NCI-H146 treated with DMSO at 0.1 percent for 48 hours (cell line): ENCODE measurements at regions not wholly inside any gene's neighbourhood (a gene's known extent, or its start where the extent isn't known, plus 50 kb on each side); places are given as distances from the start of the nearest gene placed in this dataset.
"Not testable (repeated sequence)": the region's sequence is repeated elsewhere in the genome, so short reads cannot be mapped to it uniquely, and the experiment has no call there.

Source experiments
- DNase-seq: peaks from one replicate; lab custom pipeline; 2025; ENCODE audit not compliant: unreplicated experiment; lab: John Stamatoyannopoulos, UW

- no peak for DNase-seq
Measured at GRCh38 chr4:112940336-112940735, 109.1 kb upstream of the ANK2 start.

- DNase-seq = no peak
Measured at GRCh38 chr4:112942077-112942476, 107.4 kb upstream of the ANK2 start.

GRCh38 chr4:112942997-112943396, 106.5 kb upstream of the ANK2 start:
- no peak for DNase-seq

GRCh38 chr4:112944006-112944405, 105.4 kb upstream of the ANK2 start:
- no peak for DNase-seq

GRCh38 chr4:112946127-112946526, 103.3 kb upstream of the ANK2 start:
- DNase-seq = no peak

- no peak for DNase-seq
Measured at GRCh38 chr4:112947616-112948015, 101.8 kb upstream of the ANK2 start.

- no peak for DNase-seq
Measured at GRCh38 chr4:112951362-112952312, 97.8 kb upstream of the ANK2 start.

- DNase-seq = no peak
Measured at GRCh38 chr4:112952313-112952700, 97.1 kb upstream of the ANK2 start.

GRCh38 chr4:112953262-112953661, 96.2 kb upstream of the ANK2 start:
- no peak for DNase-seq

- DNase-seq = no peak
Measured at GRCh38 chr4:112954286-112954685, 95.2 kb upstream of the ANK2 start.

GRCh38 chr4:112956484-112956896, 93.0 kb upstream of the ANK2 start:
- DNase-seq = no peak

GRCh38 chr4:112957764-112958163, 91.7 kb upstream of the ANK2 start:
- DNase-seq = not testable (repeated sequence)

GRCh38 chr4:112966701-112967488, 82.6 kb upstream of the ANK2 start:
- DNase-seq = no peak

GRCh38 chr4:112968451-112969159, 80.8 kb upstream of the ANK2 start:
- no peak for DNase-seq

- DNase-seq = no peak
Measured at GRCh38 chr4:112970903-112971302, 78.5 kb upstream of the ANK2 start.

GRCh38 chr4:112973750-112974251, 75.7 kb upstream of the ANK2 start:
- no peak for DNase-seq

- no peak for DNase-seq
Measured at GRCh38 chr4:112975567-112976355, 73.7 kb upstream of the ANK2 start.

GRCh38 chr4:112978691-112979472, 70.6 kb upstream of the ANK2 start:
- no peak for DNase-seq

GRCh38 chr4:112979881-112980421, 69.5 kb upstream of the ANK2 start:
- no peak for DNase-seq
